Smooth muscle cell (in vitro differentiated cells): ENCODE measurements at regions not wholly inside any gene's neighbourhood (a gene's known extent, or its start where the extent isn't known, plus 50 kb on each side); places are given as distances from the start of the nearest gene placed in this dataset.
"Not testable (repeated sequence)": the region's sequence is repeated elsewhere in the genome, so short reads cannot be mapped to it uniquely, and the experiment has no call there.

Experiments used
- DNase-seq: peaks from one replicate; lab custom pipeline; 2025; ENCODE audit not compliant: unreplicated experiment; lab: John Stamatoyannopoulos, UW
- H2AFZ ChIP-seq: fragments of 200-600 bp; sonication (generic); 2 replicates; pipeline ENCODE4 v1.6.0; 2016; ENCODE audit warnings: antibody characterized with exemption, low read depth, mild to moderate bottlenecking
- H3F3A ChIP-seq: fragments of 200-600 bp; sonication (generic); 2 replicates; pipeline ENCODE4 v1.6.0; 2017; ENCODE audit warnings: antibody characterized with exemption, low read depth
- H3K27ac ChIP-seq: fragments of 200-600 bp; sonication (generic); 2 replicates; pipeline ENCODE4 v1.5.1; 2016; ENCODE audit warnings: low read depth, mild to moderate bottlenecking
- H3K27me3 ChIP-seq: fragments of 200-600 bp; sonication (generic); 2 replicates; pipeline ENCODE4 v1.6.1; 2016; ENCODE audit warnings: low read depth, mild to moderate bottlenecking
- H3K36me3 ChIP-seq: fragments of 200-600 bp; sonication (generic); 2 replicates; pipeline ENCODE4 v1.5.1; 2016; ENCODE audit warnings: low read depth
- H3K4me1 ChIP-seq: fragments of 200-600 bp; sonication (generic); 2 replicates; pipeline ENCODE4 v1.5.1; 2016; ENCODE audit warnings: low read depth
- H3K4me2 ChIP-seq: fragments of 200-600 bp; sonication (generic); 2 replicates; pipeline ENCODE4 v1.6.0; 2016; ENCODE audit warnings: mild to moderate bottlenecking
- H3K4me3 ChIP-seq: fragments of 200-600 bp; sonication (generic); 2 replicates; pipeline ENCODE4 v1.5.1; 2016; ENCODE audit warnings: mild to moderate bottlenecking
- H3K79me2 ChIP-seq: fragments of 200-600 bp; sonication (generic); 2 replicates; pipeline ENCODE4 v1.6.0; 2016; ENCODE audit warnings: low read depth, mild to moderate bottlenecking
- H3K9ac ChIP-seq: fragments of 200-600 bp; sonication (generic); 2 replicates; pipeline ENCODE4 v1.6.0; 2016; ENCODE audit warnings: low read depth
- H3K9me3 ChIP-seq: fragments of 200-600 bp; sonication (generic); replicated peaks from 2 replicates; pipeline ENCODE4 v1.5.1; 2016; ENCODE audit warnings: low read depth
- H4K20me1 ChIP-seq: fragments of 200-600 bp; sonication (generic); 2 replicates; pipeline ENCODE4 v1.6.0; 2016; ENCODE audit warnings: low read depth
- CTCF ChIP-seq: fragments of 200-600 bp; sonication (generic); IDR thresholded peaks from 2 replicates; pipeline ENCODE4 v1.5.1; 2017; ENCODE audit warnings: borderline replicate concordance, mild to moderate bottlenecking, antibody characterized with exemption; ENCODE audit not compliant: insufficient read depth, poor library complexity, severe bottlenecking
- WGBS: methylation state at CpG from one replicate; pipeline ENCODE4 v1.1.7; 2016; ENCODE audit warnings: low lambda C conversion rate; 5-methylcytosine and 5-hydroxymethylcytosine counted together

GRCh38 chr5:68066277-68066955 is 149.1 kb upstream of the PIK3R1 start:
- Histone ChIP-seq H3K27me3 (no peaks in the 10 kb centered on the region), H3K27ac (peak overlapping the region; percentile 71), H3K4me1 (peaks cover 7% of the 10 kb centered on the region), H3K4me3 (no peak overlapping the region), H4K20me1 (no peaks in the 10 kb centered on the region), H3F3A (no peaks in the 10 kb centered on the region), H3K4me2 (peak overlapping the region; percentile 8), H3K9me3 (no peaks in the 10 kb centered on the region), H3K79me2 (no peaks in the 10 kb centered on the region), H2AFZ (peak overlapping the region; percentile 44), H3K9ac (no peak overlapping the region), H3K36me3 (no peaks in the 10 kb centered on the region)
- no peak for DNase-seq
- no peak for TF ChIP-seq CTCF
- WGBS, result 61% methylated on average over 3 of the region's 3 CpGs

- H3K4me2 ChIP-seq, H3K4me1 ChIP-seq, H3K4me3 ChIP-seq, H3K27ac ChIP-seq, H3F3A ChIP-seq, H4K20me1 ChIP-seq, H3K79me2 ChIP-seq, H2AFZ ChIP-seq, H3K9me3 ChIP-seq, H3K9ac ChIP-seq, DNase-seq, H3K36me3 ChIP-seq, H3K27me3 ChIP-seq: not testable (repeated sequence)
- 98% methylated on average over 3 of the region's 3 CpGs for WGBS
Observed at GRCh38 chr5:68065321-68065720, 150.2 kb upstream of the PIK3R1 start.

GRCh38 chr5:68060382-68060781 is 155.2 kb upstream of the PIK3R1 start:
- no peaks in the 10 kb centered on the region for H3F3A ChIP-seq
- H3K27me3 ChIP-seq, result no peaks in the 10 kb centered on the region
- no peak overlapping the region for H3K9ac ChIP-seq
- no peaks in the 10 kb centered on the region for H3K9me3 ChIP-seq
- H3K4me2 ChIP-seq, result no peak overlapping the region
- H3K4me1 ChIP-seq, result no peaks in the 10 kb centered on the region
- WGBS, result 82% methylated on average over 1 of the region's 1 CpG
- no peak overlapping the region for H3K4me3 ChIP-seq
- H3K79me2 ChIP-seq, result no peaks in the 10 kb centered on the region
- no peak overlapping the region for H2AFZ ChIP-seq
- DNase-seq, result no peak
- no peaks in the 10 kb centered on the region for H4K20me1 ChIP-seq
- TF ChIP-seq CTCF, result no peak
- H3K27ac ChIP-seq, result no peak overlapping the region
- no peaks in the 10 kb centered on the region for H3K36me3 ChIP-seq

- H3K4me1 ChIP-seq, result peaks cover 7% of the 10 kb centered on the region
- H2AFZ ChIP-seq, result no peak overlapping the region
- H3K4me3 ChIP-seq, result no peak overlapping the region
- DNase-seq, result no peak
- H3K9me3 ChIP-seq, result no peaks in the 10 kb centered on the region
- WGBS, result 90% methylated on average over 4 of the region's 4 CpGs
- no peaks in the 10 kb centered on the region for H3K36me3 ChIP-seq
- H3K4me2 ChIP-seq, result no peak overlapping the region
- no peaks in the 10 kb centered on the region for H4K20me1 ChIP-seq
- H3K79me2 ChIP-seq, result no peaks in the 10 kb centered on the region
- H3F3A ChIP-seq, result no peaks in the 10 kb centered on the region
- no peaks in the 10 kb centered on the region for H3K27me3 ChIP-seq
- TF ChIP-seq CTCF, result no peak
- H3K27ac ChIP-seq, result no peak overlapping the region
- no peak overlapping the region for H3K9ac ChIP-seq
Observed at GRCh38 chr5:68057191-68057590, 158.4 kb upstream of the PIK3R1 start.
